ENCODE measurements at regions not wholly inside any gene's neighbourhood (a gene's known extent, or its start where the extent isn't known, plus 50 kb on each side); places are given as distances from the start of the nearest gene placed in this dataset.
"Not testable (repeated sequence)": the region's sequence is repeated elsewhere in the genome, so short reads cannot be mapped to it uniquely, and the experiment has no call there.

DNA sequence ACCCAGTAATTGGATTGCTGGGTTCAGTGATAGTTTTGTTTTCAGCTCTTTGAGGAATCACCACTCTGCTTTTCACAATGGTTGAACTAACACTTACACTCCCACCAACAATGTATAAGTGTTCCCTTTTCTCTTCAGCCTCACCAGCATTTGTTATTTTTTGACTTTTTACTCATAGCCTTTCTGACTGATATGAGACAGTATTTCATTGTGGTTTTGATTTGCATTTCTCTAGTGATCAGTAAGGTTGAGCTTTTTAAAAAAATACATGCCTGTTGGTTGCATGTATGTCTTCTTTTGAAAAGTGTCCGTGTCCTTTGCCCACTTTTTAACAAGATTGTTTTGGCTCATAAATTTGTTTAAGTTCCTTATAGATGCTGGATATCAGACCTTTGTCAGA, 185.7 kb upstream of the CCNH start:
- DNase-seq, result no peak

DNA sequence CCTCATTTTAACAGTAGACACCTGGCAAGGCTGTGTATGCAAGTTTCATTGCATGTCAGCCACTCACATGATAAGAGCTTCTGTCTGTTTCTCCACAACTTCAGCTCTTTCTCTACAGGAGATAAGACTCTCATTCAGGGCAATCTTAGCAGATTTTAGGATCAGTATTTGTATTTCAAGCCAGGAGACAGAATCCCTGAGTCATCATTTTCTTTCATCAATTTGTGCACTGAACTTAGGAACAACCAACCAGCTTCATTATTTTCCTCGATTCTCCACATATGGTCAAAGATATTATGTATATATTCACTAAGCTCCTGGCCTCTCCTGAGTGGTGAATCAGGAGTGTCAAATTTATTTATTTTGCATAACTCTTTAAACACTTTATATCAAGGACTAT, 181.8 kb upstream of the CCNH start:
- no peak for DNase-seq

DNA sequence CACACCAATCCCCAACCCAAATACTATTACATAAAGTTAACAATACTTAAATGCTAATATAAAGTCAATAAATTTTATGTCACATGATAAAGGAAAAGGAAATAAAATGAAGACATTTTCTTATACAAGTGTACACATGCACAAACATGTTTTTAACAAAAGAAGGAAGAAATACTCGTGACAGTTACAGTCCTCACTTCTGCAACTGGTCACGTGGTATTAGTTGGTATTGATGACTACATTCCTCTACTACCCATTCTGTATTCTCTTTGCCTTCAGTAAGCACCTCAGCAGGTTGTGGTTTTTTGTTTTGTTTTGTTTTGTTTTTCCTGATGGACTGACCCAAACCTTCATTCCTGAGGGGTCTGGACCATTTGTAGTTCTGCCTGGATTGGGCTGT, 176.9 kb upstream of the CCNH start:
- no peak for DNase-seq

DNA sequence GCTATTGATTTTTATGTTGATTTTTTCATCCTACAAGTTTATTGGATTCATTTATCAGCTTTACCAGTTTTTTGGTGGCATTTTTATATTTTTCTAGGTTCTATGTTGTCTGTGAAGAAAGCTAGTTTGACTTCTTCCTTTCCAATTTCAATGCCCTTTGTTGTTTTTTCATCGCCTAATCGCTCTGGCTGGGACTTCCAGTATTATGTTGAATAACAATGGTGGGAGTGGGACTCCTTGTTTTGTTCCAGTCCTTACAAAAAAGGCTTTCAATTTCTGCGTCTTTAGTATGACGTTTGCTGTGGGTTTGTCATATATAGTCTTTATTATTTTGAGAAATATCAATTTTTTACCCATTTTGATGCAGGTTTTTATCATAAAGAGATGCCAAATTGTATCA, 175.6 kb upstream of the CCNH start:
- DNase-seq, result no peak

DNA sequence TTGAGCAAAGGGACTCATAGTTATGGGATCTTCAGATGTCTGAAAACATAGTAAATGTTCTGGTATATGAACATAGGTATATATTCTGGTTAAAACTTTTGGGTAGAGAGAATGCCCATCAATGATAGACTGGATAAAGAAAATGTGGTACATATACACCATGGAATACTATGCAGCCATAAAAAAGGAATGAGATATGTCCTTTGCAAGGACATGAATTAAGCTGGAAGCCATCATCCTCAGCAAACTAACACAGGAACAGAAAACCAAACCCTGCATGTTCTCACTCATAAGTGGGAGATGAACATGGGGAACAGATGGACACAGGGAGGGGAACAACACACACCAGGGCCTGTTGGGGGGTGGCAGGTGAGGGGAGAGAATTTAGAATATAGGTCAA, 171.0 kb upstream of the CCNH start:
- DNase-seq, result not testable (repeated sequence)

DNA sequence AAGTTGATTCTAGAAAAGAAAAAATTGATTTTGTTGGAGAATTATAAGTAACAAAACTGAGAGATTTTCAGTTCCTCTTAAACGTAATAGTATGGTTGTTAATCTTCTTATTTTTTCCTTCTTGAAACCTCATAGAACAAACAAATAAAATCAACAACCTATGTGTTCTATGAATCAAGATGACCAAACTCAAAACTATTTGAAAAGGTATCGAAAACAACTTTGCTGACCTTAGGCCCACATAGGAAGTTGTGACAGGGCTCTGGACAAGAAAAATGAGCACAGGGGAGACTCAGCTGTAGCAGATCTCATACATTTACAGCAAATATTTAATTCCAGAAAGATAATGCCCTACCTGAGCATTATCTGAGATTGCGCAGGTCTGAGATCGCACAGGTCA, 169.4 kb upstream of the CCNH start:
- no peak for DNase-seq

DNA sequence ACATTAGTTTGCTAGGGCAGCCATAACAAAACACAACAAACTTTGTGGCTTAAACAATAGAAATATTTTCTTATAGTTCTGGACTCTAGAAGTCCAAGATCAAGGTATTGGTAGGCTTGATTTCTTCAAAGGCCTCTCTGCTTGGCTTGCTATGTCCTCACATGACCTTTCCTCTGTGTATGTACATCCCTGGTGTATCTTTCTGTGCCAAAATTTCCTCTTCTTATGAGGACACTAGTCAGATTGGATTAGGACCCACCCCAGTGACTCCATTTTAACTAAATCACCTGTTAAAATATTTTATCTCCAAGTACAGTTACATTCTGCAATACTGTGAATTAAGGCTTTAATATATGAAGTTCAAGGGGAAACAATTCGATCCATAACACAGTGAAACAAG, 168.9 kb upstream of the CCNH start:
- DNase-seq, result no peak

DNA sequence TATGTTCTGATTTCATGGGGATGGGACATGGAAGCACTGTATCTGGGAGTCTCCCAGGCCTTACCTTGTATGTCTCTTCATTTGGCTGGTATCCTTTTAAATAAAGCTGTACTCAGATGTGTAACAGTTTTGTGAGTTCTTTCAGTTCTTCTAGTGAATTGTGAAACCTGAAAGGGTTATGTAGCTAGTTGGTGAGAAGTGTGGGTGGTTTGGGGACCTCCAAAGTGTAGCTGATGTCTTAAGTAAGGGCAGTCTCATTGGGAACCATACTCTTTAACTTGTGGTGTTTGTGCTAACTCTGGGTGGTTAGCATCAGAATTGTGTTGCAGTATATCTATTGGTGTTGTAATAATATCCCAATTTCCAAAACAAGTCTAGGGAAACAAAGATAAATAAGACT, 166.9 kb upstream of the CCNH start:
- DNase-seq, result no peak

DNA sequence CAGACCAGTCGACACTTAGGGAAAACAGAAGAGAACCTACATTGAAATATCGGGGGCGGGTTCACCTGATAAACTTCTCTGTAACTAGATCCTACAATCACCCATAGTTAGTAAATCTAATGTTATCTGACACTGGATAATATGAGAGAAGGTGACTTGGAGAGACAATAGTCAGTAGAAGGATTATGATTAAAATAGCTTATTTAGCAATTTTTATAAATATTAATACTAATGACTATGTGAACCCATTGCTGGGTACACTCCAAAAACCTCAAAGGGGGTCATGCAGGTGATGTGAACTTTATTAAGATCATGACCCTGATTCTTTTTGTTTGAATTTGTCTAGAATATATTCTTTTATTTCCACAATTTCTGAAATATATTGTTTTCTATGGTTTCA, 164.1 kb upstream of the CCNH start:
- DNase-seq, result no peak

DNA sequence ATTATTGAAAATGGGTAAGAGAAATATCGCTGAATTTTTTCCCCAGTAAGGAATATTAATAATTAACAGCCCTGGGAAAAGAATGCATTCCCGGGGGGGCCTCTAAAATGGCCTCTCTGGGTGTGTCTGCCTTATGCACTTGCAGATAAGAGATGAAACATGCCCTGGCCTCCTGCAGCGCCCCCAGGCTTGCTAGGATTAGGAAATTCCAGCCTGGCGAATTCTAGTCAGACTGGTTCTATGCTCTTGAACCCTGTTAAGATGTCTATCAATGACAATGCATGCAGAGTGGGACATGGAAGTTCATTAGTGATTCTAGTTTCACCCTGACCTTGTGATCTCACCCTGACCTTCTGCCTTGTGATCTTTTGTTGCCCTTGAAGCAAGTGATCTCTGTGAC, 163.6 kb upstream of the CCNH start:
- not testable (repeated sequence) for DNase-seq

DNA sequence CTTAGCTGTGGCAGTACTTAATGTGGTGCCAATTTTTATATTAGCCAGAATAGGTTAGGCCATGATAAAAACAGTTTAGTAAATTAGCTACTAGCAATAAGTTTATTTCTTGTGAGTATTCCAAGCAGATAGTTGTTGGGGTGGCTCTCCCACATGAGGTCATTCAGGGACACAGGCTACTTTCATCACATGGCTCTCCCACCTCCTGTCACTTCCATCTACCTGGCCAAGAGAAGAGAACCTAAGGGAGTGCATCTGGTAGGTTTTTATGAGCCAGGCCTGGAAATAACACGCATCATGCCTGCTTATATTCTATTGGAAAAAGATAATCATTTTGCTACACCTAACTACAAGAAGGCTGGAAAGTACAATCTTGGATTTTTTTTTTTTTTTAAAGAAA, 161.4 kb upstream of the CCNH start:
- no peak for DNase-seq

DNA sequence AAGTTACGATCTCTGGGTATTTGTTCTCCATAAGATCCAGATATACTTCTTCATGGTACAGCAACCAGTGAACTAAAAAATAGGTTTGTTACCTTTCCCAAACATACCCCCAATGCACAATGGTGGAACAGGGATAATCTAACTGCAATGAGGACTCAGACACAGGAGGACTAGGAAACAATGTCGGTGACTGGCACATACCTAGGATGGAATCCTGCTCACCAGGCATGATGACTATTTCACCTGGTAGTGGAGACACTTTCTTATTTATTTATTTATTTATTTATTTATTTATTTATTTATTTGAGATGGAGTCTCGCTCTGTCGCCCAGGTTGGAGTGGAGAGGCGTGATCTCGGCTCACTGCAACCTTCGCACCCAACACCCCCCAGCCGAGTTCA, 159.9 kb upstream of the CCNH start:
- DNase-seq, result no peak

DNA sequence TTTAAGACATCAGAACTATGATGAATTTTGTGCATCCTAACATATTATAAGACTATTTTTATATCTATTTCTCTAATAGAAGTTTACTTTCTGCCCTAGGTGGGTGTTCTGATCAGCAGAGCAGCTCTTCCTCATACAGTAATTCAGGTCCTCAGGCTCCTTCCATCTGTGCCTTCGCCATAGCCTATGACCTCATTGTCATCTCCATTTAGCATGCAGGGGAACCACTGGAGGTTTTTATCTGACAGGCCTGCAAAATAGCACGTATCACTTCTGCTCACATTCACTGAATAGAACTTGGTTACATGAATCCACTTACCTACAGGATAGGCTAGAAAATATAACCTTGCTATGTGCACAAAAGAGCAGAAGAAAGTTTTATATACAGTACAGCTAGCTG, 159.4 kb upstream of the CCNH start:
- no peak for DNase-seq

DNA sequence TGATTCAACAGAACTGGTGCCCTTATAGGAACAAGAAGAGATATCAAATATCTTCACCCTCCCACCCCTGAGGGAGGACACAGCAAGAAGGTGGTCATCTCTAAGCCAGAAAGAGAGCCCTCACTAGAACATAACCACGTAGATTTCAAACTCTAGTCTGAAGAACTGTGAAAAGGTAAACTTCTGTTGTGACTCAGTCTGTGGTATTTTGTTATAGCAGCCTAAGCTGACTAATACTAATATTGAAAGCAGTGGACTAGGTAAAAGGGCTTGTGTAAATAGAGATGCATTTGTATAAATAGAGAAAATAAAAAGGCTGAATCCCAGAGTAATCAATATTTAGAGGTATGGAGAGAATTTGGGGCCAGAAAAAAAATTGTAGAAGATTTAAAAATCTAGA, 157.6 kb upstream of the CCNH start:
- DNase-seq, result no peak

DNA sequence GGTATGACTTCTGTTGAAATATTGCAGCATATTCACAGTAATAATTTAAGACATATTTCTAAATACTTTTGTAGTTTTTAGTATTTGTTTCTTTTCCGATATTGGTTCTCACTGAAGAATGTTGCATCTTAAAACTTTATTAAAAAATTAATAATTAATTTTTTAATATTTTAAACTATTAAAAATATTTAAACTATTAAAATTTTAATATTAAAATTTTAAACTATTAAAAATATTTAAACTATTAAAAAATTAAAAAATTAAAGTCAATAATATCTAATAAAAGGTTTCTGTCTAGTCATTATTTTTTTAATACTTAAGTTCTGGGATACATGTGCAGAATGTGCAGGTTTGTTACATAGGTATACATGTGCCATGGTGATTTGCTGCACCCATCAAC, 149.3 kb upstream of the CCNH start:
- no peak for DNase-seq

DNA sequence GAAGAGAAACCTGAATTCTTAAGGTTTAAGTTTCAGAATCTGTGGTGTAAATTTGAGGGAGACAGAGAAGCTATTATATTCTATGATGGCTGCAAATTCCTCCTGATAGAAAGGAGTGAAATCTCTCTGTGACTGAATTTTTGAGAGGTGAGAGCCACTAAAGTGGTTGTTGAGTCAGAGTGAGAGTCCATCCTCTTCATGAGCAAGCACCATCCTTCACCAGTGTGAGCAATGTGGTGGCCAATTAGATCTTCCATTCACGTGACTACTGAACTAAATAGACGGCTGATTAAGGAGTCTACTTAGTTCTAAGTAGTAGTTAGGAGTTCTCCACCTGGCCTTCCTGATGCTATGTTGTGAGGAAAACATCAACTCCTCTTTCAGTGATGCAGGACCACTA, 147.8 kb upstream of the CCNH start:
- DNase-seq, result no peak

DNA sequence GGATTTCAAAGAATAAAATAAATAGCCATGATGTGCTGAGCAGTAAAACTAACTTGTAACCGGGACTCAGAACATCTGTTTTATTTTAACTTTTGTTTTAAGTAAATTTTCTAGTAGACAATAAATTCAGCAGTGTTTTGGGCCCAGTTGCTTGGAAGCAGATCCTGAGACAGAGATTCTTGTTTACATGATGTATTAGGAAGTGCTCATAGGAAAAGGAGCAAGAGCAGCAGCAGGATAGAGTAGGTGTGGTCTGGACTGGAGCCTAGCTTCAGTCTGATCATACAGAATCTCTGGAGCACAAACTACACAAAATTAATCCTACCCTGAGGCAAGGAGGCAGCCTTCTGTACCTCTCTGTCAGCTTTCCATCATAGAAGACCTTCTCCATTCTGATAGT, 139.2 kb upstream of the CCNH start:
- DNase-seq, result no peak

DNA sequence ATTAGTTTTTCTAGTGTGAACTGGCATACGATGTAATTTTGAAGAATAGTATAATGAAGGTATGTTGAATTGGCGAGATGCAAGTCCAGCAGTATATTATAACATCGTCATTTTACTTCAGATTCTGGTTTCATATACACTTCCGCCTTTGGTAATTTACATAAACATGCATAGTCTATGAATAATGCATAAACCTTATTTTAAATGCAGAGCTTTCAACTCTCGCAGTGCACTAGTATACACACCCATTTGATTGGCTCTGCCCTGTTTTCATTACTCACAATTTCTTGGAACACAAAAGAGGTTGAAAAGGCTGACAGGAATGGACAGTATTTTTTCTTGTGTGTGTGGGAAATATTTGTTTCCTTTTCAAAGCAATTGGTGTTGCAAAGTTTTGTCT, 128.9 kb upstream of the CCNH start:
- DNase-seq, result no peak

DNA sequence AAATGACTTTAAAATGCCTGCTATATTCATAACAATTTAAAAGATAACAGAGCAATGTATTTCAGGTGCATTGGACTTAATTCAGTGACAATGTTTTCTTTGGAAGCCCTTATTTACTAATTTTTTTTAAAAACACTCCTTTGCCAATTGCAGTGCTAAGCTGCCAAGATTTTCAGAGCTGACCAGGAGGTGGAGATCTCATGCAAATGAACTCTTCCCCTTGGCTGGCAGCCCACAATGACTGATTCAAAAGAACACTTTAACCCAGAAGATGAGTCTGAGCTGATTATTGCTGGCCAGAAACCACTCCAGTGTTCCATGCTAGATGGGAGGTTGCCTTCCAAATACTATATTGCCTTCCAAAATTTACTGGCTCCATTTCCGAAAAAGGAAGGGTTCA, 128.3 kb upstream of the CCNH start:
- peak; percentile 12 for DNase-seq

DNA sequence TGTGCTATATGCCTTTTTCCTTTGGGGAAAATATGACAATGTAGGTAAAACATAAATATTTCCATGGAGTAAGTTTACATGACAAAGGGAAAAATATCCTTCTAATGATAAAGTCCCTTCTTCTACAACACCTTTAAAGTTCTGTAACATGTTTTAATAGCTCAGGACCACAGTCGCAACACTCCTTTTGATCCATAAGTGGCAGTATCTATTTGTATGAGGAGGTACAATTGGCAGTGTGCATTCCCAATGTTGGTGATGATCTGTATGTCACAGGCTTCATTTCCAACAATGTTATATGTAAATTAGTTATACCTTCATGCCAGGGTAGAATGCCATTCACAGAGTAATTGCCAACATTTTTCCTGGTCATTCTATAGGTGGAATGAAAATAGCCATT, 127.1 kb upstream of the CCNH start:
- DNase-seq, result no peak

DNA sequence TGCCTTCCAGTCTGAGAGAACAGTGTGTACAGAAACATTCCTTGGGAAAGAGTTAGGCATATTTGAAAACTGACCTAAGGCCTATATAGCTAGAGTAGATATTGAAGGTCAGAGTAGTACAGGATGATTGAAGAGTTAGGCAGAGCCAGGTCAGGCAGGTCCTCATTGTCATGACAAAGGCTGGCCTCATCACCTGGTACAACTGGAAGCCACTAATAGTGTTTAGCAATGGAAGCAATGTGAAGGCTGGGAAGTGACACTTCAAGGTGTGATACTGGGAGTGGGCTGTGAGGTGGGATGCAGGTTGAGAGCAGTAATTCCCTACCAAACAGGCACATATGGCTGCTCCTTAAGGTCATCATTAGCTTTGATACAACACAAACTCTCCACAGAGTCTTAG, 123.6 kb upstream of the CCNH start:
- no peak for DNase-seq

DNA sequence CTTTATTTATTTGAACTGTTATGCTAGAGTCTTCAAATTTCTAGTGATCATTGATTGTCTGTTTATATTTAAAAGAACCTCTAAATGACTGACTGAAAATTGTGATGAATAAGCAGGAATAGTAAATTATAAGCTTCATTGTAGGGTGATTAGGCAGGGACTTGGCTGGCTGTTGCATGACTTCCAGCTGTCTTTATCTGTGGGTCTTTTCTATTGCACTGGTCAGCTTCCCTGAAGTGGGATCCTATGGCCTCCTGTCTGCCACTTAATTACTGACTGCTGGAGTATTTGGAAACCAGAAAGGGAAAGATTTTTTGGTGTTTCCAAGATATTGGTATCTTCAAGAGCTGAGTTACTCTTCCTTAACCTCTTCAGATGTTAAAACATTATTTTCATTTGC, 123.0 kb upstream of the CCNH start:
- DNase-seq, result no peak

DNA sequence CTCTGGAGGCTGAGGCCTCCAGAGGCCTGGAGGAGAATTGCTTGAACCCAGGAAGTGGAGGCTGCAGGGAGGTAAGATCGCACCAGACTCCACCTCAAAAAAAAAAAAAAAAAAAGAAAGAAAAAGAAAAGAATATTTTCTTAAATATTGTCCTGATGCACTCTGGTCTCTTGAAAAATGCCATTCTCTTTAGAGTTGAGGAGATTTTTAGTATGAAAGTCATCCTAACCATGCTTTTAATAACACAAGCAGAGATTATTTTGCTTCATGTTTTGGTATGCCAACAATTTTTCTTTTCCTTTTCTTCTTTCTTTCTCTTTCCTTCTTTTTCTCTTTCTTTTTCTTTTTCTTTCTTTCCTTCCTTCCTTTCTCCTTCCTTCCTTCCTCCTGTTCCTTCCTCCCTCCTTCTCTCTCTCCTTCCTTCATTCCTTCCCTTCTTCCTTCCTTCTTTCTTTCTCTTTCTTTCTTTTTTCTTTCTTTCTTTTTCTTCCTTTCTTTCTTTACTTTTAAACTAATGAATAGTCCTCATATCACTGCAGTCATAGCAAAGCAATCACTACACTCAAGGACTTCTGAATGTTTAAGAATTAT, 116.9 kb upstream of the CCNH start:
- no peak for DNase-seq

DNA sequence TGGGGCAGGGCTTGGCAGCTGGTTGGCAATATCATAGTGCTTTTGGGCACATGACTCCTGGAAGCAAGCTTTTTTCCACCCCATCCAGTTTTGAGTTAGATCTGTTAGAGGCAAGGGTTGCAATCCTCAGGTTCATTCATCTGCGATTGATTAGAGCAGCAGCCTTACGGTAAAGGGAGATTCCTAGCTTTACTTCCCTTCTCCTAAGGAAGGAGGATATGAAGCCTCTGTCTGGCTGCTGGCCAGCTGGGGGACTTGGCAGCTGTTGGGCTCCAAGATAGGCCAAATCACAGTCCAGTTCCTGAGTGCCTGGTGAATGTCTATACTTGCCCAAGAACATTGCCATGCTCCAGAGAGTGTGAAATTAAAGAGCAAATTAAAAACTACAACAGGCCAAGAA, 113.4 kb upstream of the CCNH start:
- DNase-seq, result no peak

DNA sequence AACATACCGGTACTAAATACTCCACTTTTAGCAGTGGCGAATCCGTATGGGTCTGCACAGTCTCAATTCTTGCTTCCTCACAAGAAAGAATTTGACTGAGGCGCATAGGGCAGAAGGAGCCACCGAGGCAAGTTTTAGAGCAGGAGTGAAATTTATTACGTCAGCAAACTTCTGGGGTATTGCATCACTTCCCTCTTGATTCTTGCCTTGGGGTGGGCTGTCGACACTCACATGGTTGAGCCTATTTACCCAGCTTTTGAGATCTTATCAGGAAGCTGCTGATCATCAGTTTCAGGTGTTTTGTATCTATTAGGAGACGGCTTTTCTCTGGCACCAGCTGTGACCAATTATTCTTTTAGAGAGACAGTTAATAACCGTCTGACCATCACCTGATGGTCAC, 111.5 kb upstream of the CCNH start:
- DNase-seq, result no peak

DNA sequence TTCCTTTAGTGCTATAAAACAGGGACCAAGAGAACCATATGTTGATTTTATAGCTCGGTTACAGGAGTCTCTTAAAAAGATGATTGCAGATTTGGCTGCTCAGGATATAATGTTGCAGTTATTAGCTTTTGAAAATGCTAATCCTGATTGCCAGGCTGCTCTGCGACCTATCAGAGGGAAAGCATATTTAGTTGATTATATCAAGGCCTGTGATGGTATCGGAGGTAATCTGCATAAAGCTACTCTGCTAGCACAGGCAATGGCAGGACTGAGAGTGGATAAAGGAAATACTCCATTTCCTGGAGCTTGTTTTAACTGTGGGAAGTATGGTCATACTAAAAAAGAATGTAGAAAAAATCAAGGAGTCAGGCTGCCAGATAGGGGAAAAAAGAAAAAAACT, 99.0 kb upstream of the CCNH start:
- DNase-seq, result not testable (repeated sequence)

Data from DMS 273 treated with DMSO at 0.1 percent for 48 hours (cell line).